Fibroblast of lung (primary cell): ENCODE measurements at regions not wholly inside any gene's neighbourhood (a gene's known extent, or its start where the extent isn't known, plus 50 kb on each side); places are given as distances from the start of the nearest gene placed in this dataset.

Experiments used
- EZH2 ChIP-seq: IDR thresholded peaks from 2 replicates; pipeline ENCODE4 v1.5.1; 2012; ENCODE audit warnings: low read length, control low read depth, mild to moderate bottlenecking; ENCODE audit errors: missing control alignments
- TF ChIP-seq, protein P1 (sequence below), 2 donors: IDR thresholded peaks in 1 of 2; conservative IDR thresholded peaks in 1 of 2; 1 replicate in 1 of 2; 2 replicates in 1 of 2; pipeline ENCODE4 v1.5.1; 2011 to 2012; ENCODE audit warnings: low read length in 2 of 2, control low read depth in 1 of 2, inconsistent platforms in 1 of 2, low read depth in 1 of 2, mild to moderate bottlenecking in 1 of 2

DNA sequence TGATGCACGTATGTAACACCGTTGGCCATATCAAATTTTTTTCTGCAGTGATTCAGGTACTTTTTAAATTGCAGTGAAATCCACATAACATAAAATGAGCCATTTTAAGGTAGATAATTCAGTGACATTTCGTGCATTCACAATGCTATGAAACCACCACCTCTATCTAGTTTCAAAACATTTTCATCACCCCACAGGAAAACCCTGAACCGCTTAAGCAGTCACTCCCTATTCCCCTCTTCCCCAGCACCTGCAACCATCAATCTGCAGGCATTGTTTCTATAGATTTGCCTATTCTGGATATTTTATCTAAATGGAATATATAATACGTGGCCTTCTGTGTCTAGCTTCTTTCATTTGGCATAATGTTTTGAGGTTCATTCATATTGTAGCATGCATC lies 79.2 kb downstream of the BOD1 start:
- TF ChIP-seq, protein P1, sequence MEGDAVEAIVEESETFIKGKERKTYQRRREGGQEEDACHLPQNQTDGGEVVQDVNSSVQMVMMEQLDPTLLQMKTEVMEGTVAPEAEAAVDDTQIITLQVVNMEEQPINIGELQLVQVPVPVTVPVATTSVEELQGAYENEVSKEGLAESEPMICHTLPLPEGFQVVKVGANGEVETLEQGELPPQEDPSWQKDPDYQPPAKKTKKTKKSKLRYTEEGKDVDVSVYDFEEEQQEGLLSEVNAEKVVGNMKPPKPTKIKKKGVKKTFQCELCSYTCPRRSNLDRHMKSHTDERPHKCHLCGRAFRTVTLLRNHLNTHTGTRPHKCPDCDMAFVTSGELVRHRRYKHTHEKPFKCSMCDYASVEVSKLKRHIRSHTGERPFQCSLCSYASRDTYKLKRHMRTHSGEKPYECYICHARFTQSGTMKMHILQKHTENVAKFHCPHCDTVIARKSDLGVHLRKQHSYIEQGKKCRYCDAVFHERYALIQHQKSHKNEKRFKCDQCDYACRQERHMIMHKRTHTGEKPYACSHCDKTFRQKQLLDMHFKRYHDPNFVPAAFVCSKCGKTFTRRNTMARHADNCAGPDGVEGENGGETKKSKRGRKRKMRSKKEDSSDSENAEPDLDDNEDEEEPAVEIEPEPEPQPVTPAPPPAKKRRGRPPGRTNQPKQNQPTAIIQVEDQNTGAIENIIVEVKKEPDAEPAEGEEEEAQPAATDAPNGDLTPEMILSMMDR (conservative IDR thresholded peaks at IDR 0.05 in 1 of 2, IDR thresholded peaks at IDR 0.05 in 1 of 2; ENCODE audit: low read depth in 1 of 2, low read length in 2 of 2), result no peak
- TF ChIP-seq EZH2, result no peak
